ENCODE measurements at regions not wholly inside any gene's neighbourhood (a gene's known extent, or its start where the extent isn't known, plus 50 kb on each side); places are given as distances from the start of the nearest gene placed in this dataset.

GRCh38 chr12:65611396-65611795 lies 212.9 kb upstream of the HMGA2 start:
- Histone ChIP-seq H3K27me3 (replicated peaks in 2 of 5; ENCODE audit: control insufficient read depth in 4 of 5, insufficient read depth in 5 of 5, low read length in 4 of 5) (no peaks in the 10 kb centered on the region), H3K27ac (ENCODE audit: insufficient read depth in 1 of 2, low read depth in 1 of 2, low read length in 2 of 2, poor library complexity in 1 of 2, severe bottlenecking in 2 of 2) (no peak overlapping the region), H3K36me3 (ENCODE audit: control insufficient read depth in 4 of 4, insufficient read depth in 4 of 4, low read length in 3 of 4) (no peaks in the 10 kb centered on the region), H3K9me3 (ENCODE audit: control extremely low read depth in 1 of 5, control insufficient read depth in 4 of 5, insufficient read depth in 2 of 5, low read depth in 1 of 5, low read length in 4 of 5) (peaks cover 0 to 7% (median 0%) of the 10 kb centered on the region in 5 experiments), H3K4me3 (ENCODE audit: control insufficient read depth in 1 of 7, extremely low read depth in 1 of 7, insufficient read depth in 4 of 7, low read depth in 2 of 7, low read length in 6 of 7) (no peak overlapping the region), H3K4me1 (ENCODE audit: control extremely low read depth in 1 of 4, control insufficient read depth in 4 of 4, insufficient read depth in 4 of 4, low read length in 3 of 4) (no peaks in the 10 kb centered on the region)
- POLR2A ChIA-PET: no interaction called here
- CTCF ChIA-PET: interaction anchor here (0.6 to 1.1 kb wide), 2 partner anchors 9 to 752 kb away, joined by 3 read pairs; no protein-coding TSS in a partner anchor
- 100% methylated on average over 3 of the region's 3 CpGs for WGBS (ENCODE audit: insufficient coverage)
- no peak for DNase-seq

GRCh38 chr12:65612440-65612839 lies 211.8 kb upstream of the HMGA2 start:
- Histone ChIP-seq H3K4me1 (ENCODE audit: control extremely low read depth in 1 of 4, control insufficient read depth in 4 of 4, insufficient read depth in 4 of 4, low read length in 3 of 4) (no peaks in the 10 kb centered on the region), H3K27ac (ENCODE audit: insufficient read depth in 1 of 2, low read depth in 1 of 2, low read length in 2 of 2, poor library complexity in 1 of 2, severe bottlenecking in 2 of 2) (no peak overlapping the region), H3K36me3 (ENCODE audit: control insufficient read depth in 4 of 4, insufficient read depth in 4 of 4, low read length in 3 of 4) (no peaks in the 10 kb centered on the region), H3K9me3 (ENCODE audit: control extremely low read depth in 1 of 5, control insufficient read depth in 4 of 5, insufficient read depth in 2 of 5, low read depth in 1 of 5, low read length in 4 of 5) (peaks cover 0 to 7% (median 0%) of the 10 kb centered on the region in 5 experiments), H3K27me3 (replicated peaks in 2 of 5; ENCODE audit: control insufficient read depth in 4 of 5, insufficient read depth in 5 of 5, low read length in 4 of 5) (no peaks in the 10 kb centered on the region), H3K4me3 (ENCODE audit: control insufficient read depth in 1 of 7, extremely low read depth in 1 of 7, insufficient read depth in 4 of 7, low read depth in 2 of 7, low read length in 6 of 7) (no peak overlapping the region)
- DNase-seq: no peak
- CTCF ChIA-PET: interaction anchor here (1.1 kb wide), 1 partner anchor 10 kb away, joined by 3 read pairs; no protein-coding TSS in a partner anchor
- POLR2A ChIA-PET: no interaction called here
- 97% methylated on average over 6 of the region's 7 CpGs for WGBS (ENCODE audit: insufficient coverage)

GRCh38 chr12:65613692-65614091 lies 210.6 kb upstream of the HMGA2 start:
- CTCF ChIA-PET: interaction anchor here (1.0 to 1.1 kb wide), 2 partner anchors 9 to 11 kb away, joined by 3 read pairs; no protein-coding TSS in a partner anchor

GRCh38 chr12:65614259-65614889 lies 209.9 kb upstream of the HMGA2 start:
- no peak overlapping the region for H3K4me3 ChIP-seq (ENCODE audit: control insufficient read depth in 1 of 7, extremely low read depth in 1 of 7, insufficient read depth in 4 of 7, low read depth in 2 of 7, low read length in 6 of 7)
- H3K36me3 ChIP-seq (ENCODE audit: control insufficient read depth in 4 of 4, insufficient read depth in 4 of 4, low read length in 3 of 4): no peaks in the 10 kb centered on the region

More at GRCh38 chr12:65613692-65614091, 210.6 kb upstream of the HMGA2 start:
- H3K4me1 ChIP-seq (ENCODE audit: control extremely low read depth in 1 of 4, control insufficient read depth in 4 of 4, insufficient read depth in 4 of 4, low read length in 3 of 4): no peaks in the 10 kb centered on the region
- H3K4me3 ChIP-seq (ENCODE audit: control insufficient read depth in 1 of 7, extremely low read depth in 1 of 7, insufficient read depth in 4 of 7, low read depth in 2 of 7, low read length in 6 of 7): no peak overlapping the region
- H3K36me3 ChIP-seq (ENCODE audit: control insufficient read depth in 4 of 4, insufficient read depth in 4 of 4, low read length in 3 of 4): no peaks in the 10 kb centered on the region
- no peaks in the 10 kb centered on the region for H3K27me3 ChIP-seq (replicated peaks in 2 of 5; ENCODE audit: control insufficient read depth in 4 of 5, insufficient read depth in 5 of 5, low read length in 4 of 5)
- no CpG with 5 or more reads among the region's 3 CpGs for WGBS (ENCODE audit: insufficient coverage)
- H3K27ac ChIP-seq (ENCODE audit: insufficient read depth in 1 of 2, low read depth in 1 of 2, low read length in 2 of 2, poor library complexity in 1 of 2, severe bottlenecking in 2 of 2): no peak overlapping the region
- DNase-seq: no peak
- POLR2A ChIA-PET: no interaction called here
- H3K9me3 ChIP-seq (ENCODE audit: control extremely low read depth in 1 of 5, control insufficient read depth in 4 of 5, insufficient read depth in 2 of 5, low read depth in 1 of 5, low read length in 4 of 5): peaks cover 0 to 2% (median 0%) of the 10 kb centered on the region in 5 experiments

GRCh38 chr12:65615118-65615517 lies 209.2 kb upstream of the HMGA2 start:
- ChIA-PET POLR2A (no interaction called here), CTCF (interaction anchor here (1.0 kb wide), 1 partner anchor 12 kb away, joined by 3 read pairs; no protein-coding TSS in a partner anchor)
- H3K4me1 ChIP-seq (ENCODE audit: control extremely low read depth in 1 of 4, control insufficient read depth in 4 of 4, insufficient read depth in 4 of 4, low read length in 3 of 4): no peaks in the 10 kb centered on the region
- H3K27ac ChIP-seq (ENCODE audit: insufficient read depth in 1 of 2, low read depth in 1 of 2, low read length in 2 of 2, poor library complexity in 1 of 2, severe bottlenecking in 2 of 2): no peak overlapping the region
- H3K27me3 ChIP-seq (replicated peaks in 2 of 5; ENCODE audit: control insufficient read depth in 4 of 5, insufficient read depth in 5 of 5, low read length in 4 of 5): no peaks in the 10 kb centered on the region
- H3K9me3 ChIP-seq (ENCODE audit: control extremely low read depth in 1 of 5, control insufficient read depth in 4 of 5, insufficient read depth in 2 of 5, low read depth in 1 of 5, low read length in 4 of 5): peaks cover 0 to 2% (median 0%) of the 10 kb centered on the region in 5 experiments
- DNase-seq: no peak
- no peaks in the 10 kb centered on the region for H3K36me3 ChIP-seq (ENCODE audit: control insufficient read depth in 4 of 4, insufficient read depth in 4 of 4, low read length in 3 of 4)
- no peak overlapping the region for H3K4me3 ChIP-seq (ENCODE audit: control insufficient read depth in 1 of 7, extremely low read depth in 1 of 7, insufficient read depth in 4 of 7, low read depth in 2 of 7, low read length in 6 of 7)
- WGBS (ENCODE audit: insufficient coverage): no CpG with 5 or more reads among the region's 2 CpGs

More at GRCh38 chr12:65614259-65614889, 209.9 kb upstream of the HMGA2 start:
- no peak for DNase-seq
- POLR2A ChIA-PET: no interaction called here
- Histone ChIP-seq H3K4me1 (ENCODE audit: control extremely low read depth in 1 of 4, control insufficient read depth in 4 of 4, insufficient read depth in 4 of 4, low read length in 3 of 4) (no peaks in the 10 kb centered on the region), H3K27ac (ENCODE audit: insufficient read depth in 1 of 2, low read depth in 1 of 2, low read length in 2 of 2, poor library complexity in 1 of 2, severe bottlenecking in 2 of 2) (no peak overlapping the region), H3K9me3 (ENCODE audit: control extremely low read depth in 1 of 5, control insufficient read depth in 4 of 5, insufficient read depth in 2 of 5, low read depth in 1 of 5, low read length in 4 of 5) (peaks cover 0 to 2% (median 0%) of the 10 kb centered on the region in 5 experiments), H3K27me3 (replicated peaks in 2 of 5; ENCODE audit: control insufficient read depth in 4 of 5, insufficient read depth in 5 of 5, low read length in 4 of 5) (no peaks in the 10 kb centered on the region)
- CTCF ChIA-PET: no interaction called here
- 100% methylated on average over 5 of the region's 5 CpGs for WGBS (ENCODE audit: insufficient coverage)

GRCh38 chr12:65616022-65616421 lies 208.3 kb upstream of the HMGA2 start:
- DNase-seq: no peak
- Histone ChIP-seq H3K4me3 (ENCODE audit: control insufficient read depth in 1 of 7, extremely low read depth in 1 of 7, insufficient read depth in 4 of 7, low read depth in 2 of 7, low read length in 6 of 7) (no peak overlapping the region), H3K36me3 (ENCODE audit: control insufficient read depth in 4 of 4, insufficient read depth in 4 of 4, low read length in 3 of 4) (no peaks in the 10 kb centered on the region), H3K27ac (ENCODE audit: insufficient read depth in 1 of 2, low read depth in 1 of 2, low read length in 2 of 2, poor library complexity in 1 of 2, severe bottlenecking in 2 of 2) (no peak overlapping the region), H3K4me1 (ENCODE audit: control extremely low read depth in 1 of 4, control insufficient read depth in 4 of 4, insufficient read depth in 4 of 4, low read length in 3 of 4) (no peaks in the 10 kb centered on the region), H3K9me3 (ENCODE audit: control extremely low read depth in 1 of 5, control insufficient read depth in 4 of 5, insufficient read depth in 2 of 5, low read depth in 1 of 5, low read length in 4 of 5) (peaks cover 0 to 2% (median 0%) of the 10 kb centered on the region in 5 experiments), H3K27me3 (replicated peaks in 2 of 5; ENCODE audit: control insufficient read depth in 4 of 5, insufficient read depth in 5 of 5, low read length in 4 of 5) (no peaks in the 10 kb centered on the region)
- POLR2A ChIA-PET: no interaction called here
- WGBS (ENCODE audit: insufficient coverage): 94% methylated on average over 1 of the region's 1 CpG
- CTCF ChIA-PET: interaction anchor here (0.5 to 1.0 kb wide), 2 partner anchors 13 to 331 kb away, joined by 3 read pairs; no protein-coding TSS in a partner anchor

GRCh38 chr12:65618588-65618987 lies 205.7 kb upstream of the HMGA2 start:
- H3K4me1 ChIP-seq (ENCODE audit: control extremely low read depth in 1 of 4, control insufficient read depth in 4 of 4, insufficient read depth in 4 of 4, low read length in 3 of 4): no peaks in the 10 kb centered on the region
- no peak for DNase-seq
- WGBS (ENCODE audit: insufficient coverage): no CpG with 5 or more reads among the region's 2 CpGs
- no peaks in the 10 kb centered on the region for H3K36me3 ChIP-seq (ENCODE audit: control insufficient read depth in 4 of 4, insufficient read depth in 4 of 4, low read length in 3 of 4)
- POLR2A ChIA-PET: no interaction called here
- peaks cover 0 to 2% (median 0%) of the 10 kb centered on the region in 5 experiments for H3K27me3 ChIP-seq (replicated peaks in 2 of 5; ENCODE audit: control insufficient read depth in 4 of 5, insufficient read depth in 5 of 5, low read length in 4 of 5)
- CTCF ChIA-PET: no interaction called here
- H3K4me3 ChIP-seq (ENCODE audit: control insufficient read depth in 1 of 7, extremely low read depth in 1 of 7, insufficient read depth in 4 of 7, low read depth in 2 of 7, low read length in 6 of 7): no peak overlapping the region
- H3K9me3 ChIP-seq (ENCODE audit: control extremely low read depth in 1 of 5, control insufficient read depth in 4 of 5, insufficient read depth in 2 of 5, low read depth in 1 of 5, low read length in 4 of 5): peaks cover 0 to 2% (median 0%) of the 10 kb centered on the region in 5 experiments
- no peak overlapping the region for H3K27ac ChIP-seq (ENCODE audit: insufficient read depth in 1 of 2, low read depth in 1 of 2, low read length in 2 of 2, poor library complexity in 1 of 2, severe bottlenecking in 2 of 2)
